Epithelial cell of esophagus (primary cell): ENCODE measurements at regions not wholly inside any gene's neighbourhood (a gene's known extent, or its start where the extent isn't known, plus 50 kb on each side); places are given as distances from the start of the nearest gene placed in this dataset.
A peak's percentile ranks its signal among the peaks of the same experiment; 100 is the strongest.

Experiments used
- DNase-seq: peaks from one replicate; pipeline ENCODE4 v3.0.0; 2010; ENCODE audit warnings: low read depth
- H3K4me3 ChIP-seq: 2 replicates; pipeline ENCODE4 v1.5.1; 2011; ENCODE audit warnings: mild to moderate bottlenecking, low read length, control low read depth
- TF ChIP-seq, protein P1 (sequence below): IDR thresholded peaks from 2 replicates; pipeline ENCODE4 v1.5.1; 2011; ENCODE audit warnings: low read depth, mild to moderate bottlenecking, low read length, control low read depth, inconsistent platforms; ENCODE audit not compliant: insufficient read depth; ENCODE audit errors: missing control alignments

DNA sequence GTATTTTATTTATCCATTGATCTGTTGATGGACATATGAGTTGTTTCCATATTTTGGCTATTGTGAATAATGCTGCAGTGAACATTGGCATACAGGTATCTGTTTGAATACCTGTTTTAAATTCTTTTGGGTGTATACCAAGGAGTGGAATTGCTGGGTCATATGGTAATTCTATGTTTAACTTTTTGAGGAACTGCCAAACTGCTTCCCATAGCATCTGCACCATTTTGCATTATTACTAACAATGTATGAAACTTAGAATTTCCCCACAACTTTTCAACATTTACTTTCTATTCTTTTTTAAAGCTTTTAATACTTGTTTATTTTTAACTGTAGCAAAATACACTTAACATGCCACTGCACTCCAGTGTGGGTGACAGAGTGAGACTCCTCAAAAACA is 57.0 kb upstream of the MSN start:
- H3K4me3 ChIP-seq, result no peak overlapping the region
- no peak for DNase-seq
- TF ChIP-seq, protein P1, sequence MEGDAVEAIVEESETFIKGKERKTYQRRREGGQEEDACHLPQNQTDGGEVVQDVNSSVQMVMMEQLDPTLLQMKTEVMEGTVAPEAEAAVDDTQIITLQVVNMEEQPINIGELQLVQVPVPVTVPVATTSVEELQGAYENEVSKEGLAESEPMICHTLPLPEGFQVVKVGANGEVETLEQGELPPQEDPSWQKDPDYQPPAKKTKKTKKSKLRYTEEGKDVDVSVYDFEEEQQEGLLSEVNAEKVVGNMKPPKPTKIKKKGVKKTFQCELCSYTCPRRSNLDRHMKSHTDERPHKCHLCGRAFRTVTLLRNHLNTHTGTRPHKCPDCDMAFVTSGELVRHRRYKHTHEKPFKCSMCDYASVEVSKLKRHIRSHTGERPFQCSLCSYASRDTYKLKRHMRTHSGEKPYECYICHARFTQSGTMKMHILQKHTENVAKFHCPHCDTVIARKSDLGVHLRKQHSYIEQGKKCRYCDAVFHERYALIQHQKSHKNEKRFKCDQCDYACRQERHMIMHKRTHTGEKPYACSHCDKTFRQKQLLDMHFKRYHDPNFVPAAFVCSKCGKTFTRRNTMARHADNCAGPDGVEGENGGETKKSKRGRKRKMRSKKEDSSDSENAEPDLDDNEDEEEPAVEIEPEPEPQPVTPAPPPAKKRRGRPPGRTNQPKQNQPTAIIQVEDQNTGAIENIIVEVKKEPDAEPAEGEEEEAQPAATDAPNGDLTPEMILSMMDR, result no peak

DNA sequence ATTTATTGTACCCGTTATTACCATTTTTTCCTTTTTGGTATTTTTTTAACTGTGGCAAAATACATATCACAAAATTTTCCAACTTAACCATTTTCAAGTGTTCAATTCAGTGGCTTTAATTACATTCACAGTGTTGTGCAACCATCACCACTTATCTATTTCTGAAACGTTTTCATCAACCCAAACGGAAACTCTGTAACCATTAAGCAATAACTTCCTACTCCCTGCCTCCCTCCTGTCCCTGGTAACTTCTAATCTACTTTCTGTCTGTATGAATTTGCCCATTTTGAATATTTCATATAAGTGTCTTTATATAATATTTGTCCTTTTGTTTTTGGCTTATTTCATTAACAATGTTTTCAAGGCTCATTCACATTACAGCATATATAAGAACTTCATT is 57.4 kb upstream of the MSN start:
- TF ChIP-seq, protein P1, result no peak
- DNase-seq, result no peak
- H3K4me3 ChIP-seq, result no peak overlapping the region

DNA sequence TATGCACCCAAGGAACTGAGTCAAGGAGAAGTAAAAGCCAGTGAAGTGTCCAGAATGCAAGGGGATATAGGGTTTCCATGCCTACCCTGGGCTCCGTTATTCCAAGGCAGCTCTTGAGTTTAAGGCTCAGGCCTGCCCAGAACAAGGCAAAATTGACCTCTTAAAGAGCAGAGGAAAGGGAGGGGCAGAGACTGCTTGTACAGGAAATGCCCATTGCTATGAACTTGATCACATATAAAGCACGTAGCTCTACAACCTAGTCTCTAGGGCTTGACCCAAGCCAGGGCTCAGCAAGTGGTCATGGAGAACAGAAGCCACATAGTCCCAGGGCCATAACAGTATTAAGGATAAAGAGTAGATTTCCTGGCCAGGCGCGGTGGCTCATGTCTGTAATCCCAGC is 58.2 kb upstream of the MSN start:
- H3K4me3 ChIP-seq, result no peak overlapping the region
- TF ChIP-seq, protein P1, result no peak
- DNase-seq, result no peak

DNA sequence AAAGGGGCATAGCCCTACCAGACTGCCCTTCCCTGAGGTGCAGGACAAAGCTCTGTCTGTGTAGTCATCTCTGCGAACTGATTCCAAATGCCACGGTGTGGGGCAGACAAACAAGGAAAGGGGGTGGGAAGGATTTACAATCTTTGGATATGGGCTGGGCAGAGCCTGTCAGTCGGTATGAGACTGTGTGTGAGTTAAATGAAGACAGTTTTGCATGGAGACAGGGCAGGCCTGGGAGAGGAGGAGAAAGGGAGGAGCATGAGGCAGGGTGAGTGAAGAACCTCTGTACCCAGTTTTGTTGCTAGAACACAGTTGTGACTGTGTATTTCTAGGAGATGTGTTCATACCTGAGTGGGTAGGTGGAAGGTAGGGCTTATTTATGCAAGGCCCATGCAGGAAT is 59.4 kb upstream of the MSN start:
- TF ChIP-seq, protein P1, result no peak
- peak; percentile 40 for DNase-seq
- H3K4me3 ChIP-seq, result no peak overlapping the region

DNA sequence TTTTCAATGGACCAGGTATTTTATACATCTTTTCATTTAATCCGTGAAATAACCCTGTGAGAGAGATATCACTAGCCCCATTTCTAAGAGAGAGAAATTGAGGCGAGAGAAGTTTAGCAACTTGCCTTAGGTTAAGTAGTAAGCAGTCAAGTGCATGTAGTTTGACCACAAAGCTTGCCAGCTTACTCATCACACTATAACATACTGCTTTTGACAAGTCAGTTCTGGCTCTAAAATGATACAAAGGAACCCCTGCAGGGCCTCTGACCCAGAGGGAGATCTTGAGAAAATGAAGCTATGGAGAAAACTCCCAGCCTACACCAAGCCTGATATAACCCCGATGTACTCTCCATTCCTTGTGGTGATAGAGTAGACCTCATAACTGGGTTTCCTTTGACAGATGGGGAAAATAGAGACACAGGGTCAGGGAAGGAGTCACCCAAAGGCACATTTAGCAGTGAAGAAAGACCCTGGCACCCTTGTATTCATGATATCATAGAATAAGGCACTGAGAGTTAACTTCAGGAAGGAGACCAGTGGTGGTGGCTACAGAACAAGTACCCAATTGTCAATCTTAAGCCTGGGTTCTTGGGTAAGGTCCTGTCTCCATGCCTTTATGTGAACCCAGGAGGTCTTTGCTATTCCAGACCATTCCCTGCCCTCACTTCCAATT is 60.2 kb upstream of the MSN start:
- TF ChIP-seq, protein P1, result no peak
- DNase-seq, result peak; percentile 76
- H3K4me3 ChIP-seq, result no peak overlapping the region

DNA sequence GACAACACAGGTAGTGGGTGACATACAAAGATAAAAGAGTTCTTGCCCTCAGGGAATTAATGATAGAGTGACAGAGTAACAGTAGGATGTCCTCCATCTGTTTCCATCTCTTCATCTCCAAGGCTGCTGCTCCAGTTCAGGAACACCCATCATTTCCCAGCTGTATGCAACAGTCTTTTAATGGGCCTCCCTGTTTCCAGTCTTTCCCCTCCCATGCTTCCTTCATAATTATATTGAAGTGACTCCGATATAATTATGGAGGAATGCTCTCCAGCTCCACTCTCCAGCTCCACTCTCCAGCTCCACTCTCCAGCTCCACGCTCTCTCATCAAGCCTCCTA is 65.3 kb upstream of the MSN start:
- TF ChIP-seq, protein P1, result no peak
- DNase-seq, result no peak
- H3K4me3 ChIP-seq, result no peak overlapping the region

DNA sequence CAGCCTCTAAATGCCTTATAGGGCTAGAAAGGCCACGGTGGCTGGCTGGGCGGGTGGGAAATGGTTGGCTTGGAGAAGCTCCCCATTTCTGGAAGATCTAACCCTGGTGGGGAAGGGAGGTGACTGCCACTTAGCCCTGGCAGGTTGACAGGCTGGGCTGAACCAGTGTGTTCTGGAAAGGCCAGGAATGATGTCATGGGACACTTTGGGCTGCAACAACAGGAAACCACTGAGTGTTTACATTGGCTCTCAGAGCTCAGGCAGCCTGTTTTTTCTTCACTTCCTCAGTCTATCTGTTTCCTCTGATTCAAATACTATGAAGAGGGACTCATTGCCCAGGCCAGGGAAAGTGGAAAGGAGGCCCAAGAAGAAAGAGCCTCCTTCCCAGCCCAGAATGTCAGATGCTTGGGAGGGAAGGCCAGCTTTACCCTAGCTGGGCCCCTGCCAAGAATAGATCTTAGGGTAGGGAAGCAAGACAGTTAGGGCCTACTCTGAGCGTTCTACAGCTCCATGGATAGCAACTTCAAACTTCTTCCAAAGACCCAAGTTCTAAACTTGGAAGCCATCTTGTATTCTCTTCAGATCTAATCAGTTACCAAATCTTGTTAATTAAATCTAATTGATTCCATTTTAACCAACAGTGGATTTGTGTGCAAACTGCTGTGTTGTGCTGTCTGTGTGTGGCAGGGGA is 65.8 kb upstream of the MSN start:
- DNase-seq, result peak; percentile 65
- H3K4me3 ChIP-seq, result no peak overlapping the region
- TF ChIP-seq, protein P1, result no peak
